ENCODE measurements at regions not wholly inside any gene's neighbourhood (a gene's known extent, or its start where the extent isn't known, plus 50 kb on each side); places are given as distances from the start of the nearest gene placed in this dataset.
"Not testable (repeated sequence)": the region's sequence is repeated elsewhere in the genome, so short reads cannot be mapped to it uniquely, and the experiment has no call there.

- DNase-seq = no peak
Measured at GRCh38 chr5:108590799-108591198, 156.9 kb upstream of the FER start.

- DNase-seq = no peak
Measured at GRCh38 chr5:108588323-108588722, 159.4 kb upstream of the FER start.

GRCh38 chr5:108587821-108588220, 159.9 kb upstream of the FER start:
- DNase-seq = no peak

GRCh38 chr5:108581026-108581425, 166.7 kb upstream of the FER start:
- DNase-seq = no peak

- DNase-seq = no peak
Measured at GRCh38 chr5:108579236-108579635, 168.5 kb upstream of the FER start.

GRCh38 chr5:108578791-108579190, 168.9 kb upstream of the FER start:
- no peak for DNase-seq

GRCh38 chr5:108567429-108567828, 180.3 kb upstream of the FER start:
- DNase-seq = no peak

GRCh38 chr5:108564441-108564840, 182.5 kb upstream of the FBXL17 start:
- DNase-seq = no peak

GRCh38 chr5:108562205-108562454, 180.2 kb upstream of the FBXL17 start:
- no peak for DNase-seq

GRCh38 chr5:108561416-108562204, 179.7 kb upstream of the FBXL17 start:
- no peak for DNase-seq

- no peak for DNase-seq
Measured at GRCh38 chr5:108560581-108560980, 178.7 kb upstream of the FBXL17 start.

- no peak for DNase-seq
Measured at GRCh38 chr5:108560166-108560565, 178.3 kb upstream of the FBXL17 start.

- not testable (repeated sequence) for DNase-seq
Measured at GRCh38 chr5:108558840-108559239, 176.9 kb upstream of the FBXL17 start.

- not testable (repeated sequence) for DNase-seq
Measured at GRCh38 chr5:108558142-108558541, 176.2 kb upstream of the FBXL17 start.

GRCh38 chr5:108557686-108558085, 175.8 kb upstream of the FBXL17 start:
- no peak for DNase-seq

- no peak for DNase-seq
Measured at GRCh38 chr5:108556441-108557145, 174.7 kb upstream of the FBXL17 start.

- DNase-seq = no peak
Measured at GRCh38 chr5:108548684-108549596, 167.0 kb upstream of the FBXL17 start.

- no peak for DNase-seq
Measured at GRCh38 chr5:108546939-108547338, 165.0 kb upstream of the FBXL17 start.

- no peak for DNase-seq
Measured at GRCh38 chr5:108545301-108545700, 163.4 kb upstream of the FBXL17 start.

GRCh38 chr5:108543486-108543885, 161.6 kb upstream of the FBXL17 start:
- no peak for DNase-seq

- no peak for DNase-seq
Measured at GRCh38 chr5:108541836-108542235, 159.9 kb upstream of the FBXL17 start.

GRCh38 chr5:108536321-108536720, 154.4 kb upstream of the FBXL17 start:
- no peak for DNase-seq

Measured in anterior cingulate cortex (tissue), 58 donors.